ENCODE measurements at regions not wholly inside any gene's neighbourhood (a gene's known extent, or its start where the extent isn't known, plus 50 kb on each side); places are given as distances from the start of the nearest gene placed in this dataset.

DNA sequence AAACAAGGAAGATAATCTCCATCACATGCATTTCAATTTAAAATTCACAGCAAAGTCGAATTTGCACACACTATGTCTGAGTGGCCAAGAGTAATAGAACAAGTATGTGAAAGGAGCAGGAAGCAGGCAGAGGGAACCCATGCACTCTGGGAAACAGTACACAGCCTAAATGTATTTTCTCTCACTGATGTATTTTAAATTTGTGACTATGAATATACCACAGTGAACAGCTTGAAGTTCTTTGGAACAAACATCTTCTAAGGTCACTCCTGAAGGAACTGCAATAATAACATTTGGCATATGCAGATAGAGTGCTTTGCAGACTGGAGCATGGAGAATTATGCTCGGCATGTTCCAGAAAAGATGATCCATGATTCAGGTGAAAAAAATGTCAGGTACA, 223.1 kb upstream of the PKN2 start:
- Histone ChIP-seq H3K27me3 (no peaks in the 10 kb centered on the region), H3K4me1 (peaks cover 0 to 26% (median 0%) of the 10 kb centered on the region in 3 donors), H3K4me3 (no peak overlapping the region), H3K9me3 (no peaks in the 10 kb centered on the region), H3K36me3 (no peaks in the 10 kb centered on the region), H3K27ac (peak overlapping the region in 2 of 4 donors; percentile 27 to 91)
- no peak for ATAC-seq
- TF ChIP-seq POLR2A (IDR thresholded peaks at IDR 0.05), result no peak
- TF ChIP-seq POLR2AphosphoS5 (IDR thresholded peaks at IDR 0.05), result no peak
- TF ChIP-seq, protein P1, sequence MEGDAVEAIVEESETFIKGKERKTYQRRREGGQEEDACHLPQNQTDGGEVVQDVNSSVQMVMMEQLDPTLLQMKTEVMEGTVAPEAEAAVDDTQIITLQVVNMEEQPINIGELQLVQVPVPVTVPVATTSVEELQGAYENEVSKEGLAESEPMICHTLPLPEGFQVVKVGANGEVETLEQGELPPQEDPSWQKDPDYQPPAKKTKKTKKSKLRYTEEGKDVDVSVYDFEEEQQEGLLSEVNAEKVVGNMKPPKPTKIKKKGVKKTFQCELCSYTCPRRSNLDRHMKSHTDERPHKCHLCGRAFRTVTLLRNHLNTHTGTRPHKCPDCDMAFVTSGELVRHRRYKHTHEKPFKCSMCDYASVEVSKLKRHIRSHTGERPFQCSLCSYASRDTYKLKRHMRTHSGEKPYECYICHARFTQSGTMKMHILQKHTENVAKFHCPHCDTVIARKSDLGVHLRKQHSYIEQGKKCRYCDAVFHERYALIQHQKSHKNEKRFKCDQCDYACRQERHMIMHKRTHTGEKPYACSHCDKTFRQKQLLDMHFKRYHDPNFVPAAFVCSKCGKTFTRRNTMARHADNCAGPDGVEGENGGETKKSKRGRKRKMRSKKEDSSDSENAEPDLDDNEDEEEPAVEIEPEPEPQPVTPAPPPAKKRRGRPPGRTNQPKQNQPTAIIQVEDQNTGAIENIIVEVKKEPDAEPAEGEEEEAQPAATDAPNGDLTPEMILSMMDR (IDR thresholded peaks at IDR 0.05), result no peak
- no peak for TF ChIP-seq EP300 (IDR thresholded peaks at IDR 0.05)
- 29 to 40% methylated on average over 2 of the region's 2 CpGs for WGBS, 2 donors (ENCODE audit: low coverage in 1 of 2)

DNA sequence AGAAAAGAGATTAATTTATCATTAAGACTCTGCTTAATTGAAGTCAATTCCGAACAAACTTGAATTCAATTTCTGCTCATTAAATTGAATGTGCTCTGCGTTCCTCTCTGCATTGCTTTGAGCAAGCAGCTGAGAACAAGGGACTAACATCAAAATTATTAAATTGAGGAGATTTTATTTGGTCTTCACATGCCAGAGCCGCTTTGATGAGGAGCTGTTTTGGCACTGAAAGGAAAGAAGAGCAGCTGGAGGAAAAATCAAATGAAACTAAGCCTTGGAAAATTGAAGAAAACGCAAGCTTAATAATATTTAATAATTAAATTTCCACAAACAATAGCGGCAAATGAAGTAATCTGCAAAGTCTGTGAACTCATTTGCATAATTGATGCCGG, 222.0 kb upstream of the PKN2 start:
- Histone ChIP-seq H3K4me3 (peak overlapping the region; percentile 37 to 58), H3K27ac (peak overlapping the region in 3 of 4 donors; percentile 91 to 95 (median 94)), H3K36me3 (no peaks in the 10 kb centered on the region), H3K9me3 (peaks cover 0 to 3% (median 0%) of the 10 kb centered on the region in 3 donors), H3K4me1 (peaks cover 0 to 26% (median 0%) of the 10 kb centered on the region in 3 donors), H3K27me3 (no peaks in the 10 kb centered on the region)
- WGBS, 2 donors (ENCODE audit: low coverage in 1 of 2), result 8 to 13% methylated on average over 6 of the region's 6 CpGs
- no peak for ATAC-seq
- TF ChIP-seq EP300 (IDR thresholded peaks at IDR 0.05), result no peak
- TF ChIP-seq, protein P1 (IDR thresholded peaks at IDR 0.05), result no peak
- no peak for TF ChIP-seq POLR2A (IDR thresholded peaks at IDR 0.05)
- TF ChIP-seq POLR2AphosphoS5 (IDR thresholded peaks at IDR 0.05), result no peak

DNA sequence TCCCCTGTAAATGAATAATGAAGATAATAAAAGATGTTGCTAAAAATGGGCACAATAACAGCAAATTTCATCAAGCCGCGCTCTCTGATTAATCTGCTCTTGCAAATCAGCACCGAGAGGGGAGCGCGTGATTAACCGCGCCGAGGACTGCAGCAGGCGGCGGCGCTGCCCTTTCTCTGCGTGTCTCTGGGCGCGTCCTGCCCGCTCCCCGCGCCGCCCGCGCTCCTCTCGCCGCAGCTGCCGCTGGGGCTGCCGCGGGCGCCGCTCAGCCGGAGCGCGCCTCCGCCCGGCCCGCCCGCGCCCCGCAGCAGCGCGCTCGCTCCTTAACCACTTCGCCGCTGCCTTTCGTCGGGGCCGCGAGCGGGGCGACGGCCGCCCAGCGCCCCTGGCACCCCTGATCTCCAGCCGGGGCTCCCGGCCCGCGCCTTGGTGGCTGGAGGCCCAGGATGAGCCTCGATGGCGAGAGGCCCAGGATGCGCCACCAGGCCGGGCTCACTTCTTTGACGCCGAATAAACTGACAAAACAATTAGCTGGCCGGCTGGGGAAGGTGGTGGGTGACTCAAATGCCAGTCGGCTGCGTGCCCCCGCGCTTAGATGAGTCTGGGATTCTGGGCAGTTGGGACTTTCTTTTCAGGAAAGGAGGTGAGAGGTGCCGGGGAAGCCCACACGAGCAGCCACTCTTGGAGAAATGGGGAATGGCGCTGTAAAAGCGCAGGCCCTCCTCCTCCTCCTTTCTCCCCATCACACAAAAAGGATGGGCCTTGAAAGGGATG, 221.4 kb upstream of the PKN2 start:
- peaks cover 0 to 8% (median 0%) of the 10 kb centered on the region in 3 donors for H3K9me3 ChIP-seq
- H3K4me1 ChIP-seq, result peaks cover 0 to 26% (median 0%) of the 10 kb centered on the region in 3 donors
- H3K27ac ChIP-seq, result peak overlapping the region; percentile 64 to 95 (median 92)
- 1 to 10% methylated on average over 7 to 13 of the region's 69 CpGs for WGBS, 2 donors (ENCODE audit: low coverage in 1 of 2)
- no peaks in the 10 kb centered on the region for H3K27me3 ChIP-seq
- peak overlapping the region; percentile 37 to 58 for H3K4me3 ChIP-seq
- no peaks in the 10 kb centered on the region for H3K36me3 ChIP-seq
- peak; percentile 78 for ATAC-seq
- TF ChIP-seq, protein P1 (IDR thresholded peaks at IDR 0.05), result peak in 2 of 4 experiments; percentile 17 to 21
- no peak for TF ChIP-seq EP300 (IDR thresholded peaks at IDR 0.05)
- TF ChIP-seq POLR2A (IDR thresholded peaks at IDR 0.05), result no peak
- TF ChIP-seq POLR2AphosphoS5 (IDR thresholded peaks at IDR 0.05), result no peak

DNA sequence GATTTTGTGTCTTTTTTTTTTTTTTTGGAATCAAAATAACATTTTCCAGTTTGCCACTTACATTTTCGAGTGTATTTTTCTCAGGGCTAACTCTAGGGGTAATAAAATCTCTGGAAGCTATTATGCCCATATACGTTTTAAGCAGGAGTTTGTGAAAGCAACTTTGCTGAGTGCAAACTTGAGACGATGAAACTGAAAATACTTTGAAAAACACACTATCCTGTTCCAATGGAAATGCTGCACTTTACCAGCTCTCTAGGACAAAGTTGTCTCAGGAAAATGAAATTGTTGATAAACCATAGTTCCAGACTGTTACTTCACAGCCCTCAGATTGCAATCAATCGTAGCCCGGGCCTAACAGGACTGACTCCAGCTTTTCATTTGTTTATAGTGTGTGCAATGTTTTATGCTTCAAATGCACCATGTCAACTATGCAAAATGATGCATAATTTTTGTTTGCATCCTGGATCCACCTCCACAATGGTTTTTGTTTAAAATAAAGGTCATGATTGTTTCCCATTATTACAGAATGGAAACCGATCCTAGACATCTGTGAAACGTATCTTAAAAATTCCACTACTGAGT, 220.6 kb upstream of the PKN2 start:
- H3K4me1 ChIP-seq, result peaks cover 0 to 26% (median 0%) of the 10 kb centered on the region in 3 donors
- H3K27ac ChIP-seq, result peak overlapping the region; percentile 64 to 95 (median 92)
- peak; percentile 6 for TF ChIP-seq POLR2AphosphoS5 (IDR thresholded peaks at IDR 0.05)
- no peak for TF ChIP-seq EP300 (IDR thresholded peaks at IDR 0.05)
- H3K36me3 ChIP-seq, result no peaks in the 10 kb centered on the region
- H3K9me3 ChIP-seq, result peaks cover 0 to 8% (median 0%) of the 10 kb centered on the region in 3 donors
- peak overlapping the region in 1 of 2 donors; percentile 58 for H3K4me3 ChIP-seq
- 14 to 16% methylated on average over 7 of the region's 7 CpGs for WGBS, 2 donors (ENCODE audit: low coverage in 1 of 2)
- H3K27me3 ChIP-seq, result no peaks in the 10 kb centered on the region
- ATAC-seq, result peak; percentile 33

DNA sequence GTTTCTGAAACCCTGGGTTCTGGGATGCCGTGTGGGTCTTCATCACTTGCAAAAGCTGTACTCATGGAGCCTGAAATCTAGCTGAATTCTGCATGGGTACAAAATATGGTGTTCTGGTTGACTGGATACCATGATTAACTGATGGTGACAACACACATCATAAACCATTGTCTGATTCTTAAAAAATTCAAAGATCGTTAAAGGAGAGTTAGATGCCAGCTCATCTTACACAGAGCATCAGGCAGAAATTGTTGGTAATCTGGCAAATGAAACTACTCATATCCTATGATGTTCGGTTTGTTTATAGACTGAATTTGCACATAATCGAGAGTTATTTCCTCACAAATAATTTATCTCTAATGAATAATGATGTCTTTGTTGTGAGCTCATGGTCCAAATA, 218.1 kb upstream of the PKN2 start:
- TF ChIP-seq, protein P1 (IDR thresholded peaks at IDR 0.05), result no peak
- TF ChIP-seq EP300 (IDR thresholded peaks at IDR 0.05) (no peak), POLR2AphosphoS5 (IDR thresholded peaks at IDR 0.05) (no peak), POLR2A (IDR thresholded peaks at IDR 0.05) (no peak)
- H3K9me3 ChIP-seq, result peaks cover 0 to 8% (median 0%) of the 10 kb centered on the region in 3 donors
- no peak overlapping the region for H3K4me3 ChIP-seq
- WGBS, 2 donors (ENCODE audit: low coverage in 1 of 2), result 41 to 77% methylated on average over 3 to 4 of the region's 4 CpGs
- H3K36me3 ChIP-seq, result no peaks in the 10 kb centered on the region
- ATAC-seq, result no peak
- H3K27ac ChIP-seq, result no peak overlapping the region
- peaks cover 0 to 20% (median 0%) of the 10 kb centered on the region in 3 donors for H3K4me1 ChIP-seq
- no peaks in the 10 kb centered on the region for H3K27me3 ChIP-seq
